Right atrium auricular region (tissue), 2 donors: ENCODE measurements at regions not wholly inside any gene's neighbourhood (a gene's known extent, or its start where the extent isn't known, plus 50 kb on each side); places are given as distances from the start of the nearest gene placed in this dataset.

ENCODE experiments used
- DNase-seq: peaks from one replicate; pipeline ENCODE4 v3.0.0-alpha.2; 2019; ENCODE audit warnings: low spot score
- H3K27ac ChIP-seq, 2 donors: fragments of 200-600 bp; sonication (generic); 1 replicate in 1 of 2; 2 replicates in 1 of 2; pipeline ENCODE4 v1.5.1; 2016 to 2019
- H3K27me3 ChIP-seq, 2 donors: fragments of 200-600 bp; sonication (generic); one replicate each; pipeline versions ENCODE4 v1.5.1 to v1.6.0; 2017 to 2019
- H3K36me3 ChIP-seq: fragments of 200-600 bp; sonication (generic); one replicate; pipeline ENCODE4 v1.5.1; 2016
- H3K4me1 ChIP-seq, 2 donors: fragments of 200-600 bp; sonication (generic); one replicate each; pipeline versions ENCODE4 v1.5.1 to v1.6.0; 2017 to 2019
- H3K4me3 ChIP-seq, 2 donors: fragments of 200-600 bp; sonication (generic); 1 replicate in 1 of 2; 2 replicates in 1 of 2; pipeline ENCODE4 v1.5.1; 2017 to 2019; ENCODE audit warnings: mild to moderate bottlenecking in 1 of 2, moderate library complexity in 1 of 2
- H3K9me3 ChIP-seq, 2 donors: fragments of 200-600 bp; sonication (generic); one replicate each; pipeline ENCODE4 v1.5.1; 2019
- CTCF ChIP-seq, 2 donors: fragments of 200-600 bp; sonication (generic); IDR thresholded peaks; one replicate each; pipeline ENCODE4 v1.5.1; 2019; ENCODE audit warnings: antibody characterized with exemption in 2 of 2

DNA sequence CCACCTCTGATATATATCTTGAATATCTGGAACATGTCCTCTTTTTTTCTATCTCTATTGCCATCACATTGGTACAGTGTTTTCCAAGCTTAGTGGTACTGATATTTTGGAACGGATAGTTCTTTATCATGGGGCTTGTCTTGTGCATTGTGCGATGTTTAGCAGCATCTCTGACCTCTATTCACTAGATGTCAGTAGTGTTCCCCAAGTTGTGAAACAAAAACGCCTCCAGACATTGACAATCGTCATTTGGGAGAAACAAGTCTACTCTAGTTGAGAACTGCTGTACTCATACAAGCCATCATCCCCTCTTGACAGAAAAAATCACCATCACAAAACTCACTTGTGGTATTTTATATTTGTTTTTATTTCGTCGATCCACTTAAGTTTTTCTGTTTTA, 79.7 kb upstream of the CHODL start:
- no peak for DNase-seq
- no peaks in the 10 kb centered on the region for H3K36me3 ChIP-seq
- H3K27ac ChIP-seq: no peak overlapping the region
- no peaks in the 10 kb centered on the region for H3K4me1 ChIP-seq
- no peak overlapping the region for H3K4me3 ChIP-seq
- TF ChIP-seq CTCF (IDR thresholded peaks at IDR 0.05): no peak
- H3K9me3 ChIP-seq: no peaks in the 10 kb centered on the region
- no peaks in the 10 kb centered on the region for H3K27me3 ChIP-seq

DNA sequence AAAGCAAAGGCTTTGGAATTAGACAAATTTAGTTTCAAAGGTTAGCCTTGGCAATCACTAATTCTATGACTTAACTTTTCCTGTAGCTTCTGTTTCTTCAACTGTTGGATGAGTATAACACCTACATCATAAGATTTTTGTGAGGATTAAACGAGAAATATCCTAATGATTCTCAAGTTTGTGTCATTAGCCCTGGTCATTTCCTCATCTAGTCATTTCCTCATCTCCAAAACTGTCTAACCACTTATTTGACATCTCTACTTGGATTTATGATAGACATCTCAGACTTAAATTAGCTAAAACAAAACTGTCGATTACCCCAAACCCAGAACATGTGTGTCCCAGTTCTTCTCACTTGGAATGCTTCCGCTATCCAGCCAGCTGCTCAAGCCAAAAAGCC, 80.2 kb upstream of the CHODL start:
- no peak for DNase-seq
- TF ChIP-seq CTCF (IDR thresholded peaks at IDR 0.05): no peak
- no peaks in the 10 kb centered on the region for H3K4me1 ChIP-seq
- H3K27ac ChIP-seq: no peak overlapping the region
- H3K27me3 ChIP-seq: no peaks in the 10 kb centered on the region
- no peaks in the 10 kb centered on the region for H3K36me3 ChIP-seq
- H3K9me3 ChIP-seq: no peaks in the 10 kb centered on the region
- no peak overlapping the region for H3K4me3 ChIP-seq

- Histone ChIP-seq H3K4me1 (no peaks in the 10 kb centered on the region), H3K27me3 (no peaks in the 10 kb centered on the region)
- no peak for TF ChIP-seq CTCF (IDR thresholded peaks at IDR 0.05)
Measured at GRCh38 chr21:18163956-18164355, 80.7 kb upstream of the CHODL start.

DNA sequence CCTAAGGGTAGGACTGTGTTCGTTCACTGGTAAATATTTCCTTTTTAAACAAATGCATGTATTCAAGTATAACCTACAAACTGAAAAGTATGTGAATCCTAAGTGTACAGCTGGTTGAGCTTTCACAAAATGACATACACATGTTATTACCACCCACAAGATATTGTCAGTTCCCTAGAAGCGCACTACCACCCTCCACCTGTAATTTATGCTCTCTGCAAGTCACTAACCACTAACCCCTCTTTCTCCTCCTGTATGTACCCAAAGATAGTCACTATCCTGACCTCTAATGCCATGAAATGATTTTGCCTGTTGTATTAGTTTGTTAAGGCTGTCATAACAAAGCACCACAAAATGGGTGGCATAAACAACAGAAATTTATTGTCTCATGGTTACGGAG, 82.8 kb upstream of the CHODL start:
- TF ChIP-seq CTCF (IDR thresholded peaks at IDR 0.05): no peak
- H3K9me3 ChIP-seq: no peaks in the 10 kb centered on the region

More at GRCh38 chr21:18163956-18164355, 80.7 kb upstream of the CHODL start:
- H3K4me3 ChIP-seq: no peak overlapping the region
- H3K27ac ChIP-seq: no peak overlapping the region
- H3K9me3 ChIP-seq: no peaks in the 10 kb centered on the region
- no peaks in the 10 kb centered on the region for H3K36me3 ChIP-seq
- no peak for DNase-seq

DNA sequence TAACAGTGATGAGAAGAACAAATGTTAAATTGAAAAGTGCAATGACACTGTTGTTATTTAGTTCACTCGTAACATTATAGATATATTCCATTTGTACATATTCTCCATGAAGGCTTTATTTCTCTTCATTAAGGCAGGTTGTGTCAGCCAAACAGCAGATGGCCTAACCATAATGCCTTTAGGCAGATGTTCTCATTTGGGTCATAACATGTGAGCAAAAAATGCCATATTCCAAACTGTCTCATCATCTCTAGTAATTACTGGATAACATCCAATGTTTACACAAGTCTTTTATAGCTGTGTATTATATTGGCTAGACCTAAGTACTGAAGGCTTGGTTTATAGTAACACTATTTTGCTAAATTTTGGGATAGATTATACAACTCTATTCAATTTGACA, 87.2 kb upstream of the CHODL start:
- Histone ChIP-seq H3K27me3 (no peaks in the 10 kb centered on the region), H3K36me3 (no peaks in the 10 kb centered on the region), H3K27ac (no peak overlapping the region), H3K4me3 (no peak overlapping the region), H3K9me3 (no peaks in the 10 kb centered on the region), H3K4me1 (no peaks in the 10 kb centered on the region)
- no peak for TF ChIP-seq CTCF (IDR thresholded peaks at IDR 0.05)
- DNase-seq: no peak

More for the DNA sequence above, 82.8 kb upstream of the CHODL start:
- Histone ChIP-seq H3K36me3 (no peaks in the 10 kb centered on the region), H3K4me3 (no peak overlapping the region), H3K27ac (no peak overlapping the region), H3K27me3 (no peaks in the 10 kb centered on the region), H3K4me1 (no peaks in the 10 kb centered on the region)
- no peak for DNase-seq

DNA sequence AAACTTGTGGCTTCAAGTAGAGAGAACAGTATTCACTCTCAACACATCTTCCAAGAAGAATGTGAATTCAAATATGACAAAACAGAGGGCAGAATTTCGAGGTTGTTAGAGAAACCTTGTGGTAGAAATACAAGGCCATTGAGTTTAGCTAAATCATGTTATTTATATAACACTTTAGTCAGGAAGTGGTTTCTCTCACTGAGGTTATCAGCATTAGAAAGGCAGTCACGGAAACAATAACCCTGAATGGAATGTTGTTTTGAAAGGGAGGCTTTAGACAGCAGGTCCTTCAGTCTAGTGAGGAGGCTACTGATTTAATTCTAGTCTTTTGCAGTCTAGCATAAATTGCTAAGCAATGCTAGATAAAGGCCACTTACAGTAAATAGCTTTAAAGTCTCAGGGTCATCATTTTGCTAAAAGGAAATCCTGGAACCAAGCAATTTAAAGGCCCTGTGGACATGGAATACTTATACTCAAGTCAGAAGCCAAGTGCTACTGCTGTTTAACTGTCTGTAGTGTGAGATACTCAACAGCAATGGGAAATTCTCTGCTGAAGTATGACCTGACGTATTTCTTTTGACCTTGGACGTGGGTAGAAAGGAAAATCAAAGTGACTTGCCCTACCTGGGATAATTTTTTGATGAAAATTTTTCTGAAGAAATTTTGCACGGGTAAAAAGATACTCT, 89.0 kb upstream of the CHODL start:
- no peak overlapping the region for H3K4me3 ChIP-seq
- no peak overlapping the region for H3K27ac ChIP-seq
- DNase-seq: no peak
- no peaks in the 10 kb centered on the region for H3K27me3 ChIP-seq
- no peaks in the 10 kb centered on the region for H3K4me1 ChIP-seq
- no peaks in the 10 kb centered on the region for H3K9me3 ChIP-seq
- TF ChIP-seq CTCF (IDR thresholded peaks at IDR 0.05): no peak
- no peaks in the 10 kb centered on the region for H3K36me3 ChIP-seq
